Hepatocyte (in vitro differentiated cells): ENCODE measurements at regions not wholly inside any gene's neighbourhood (a gene's known extent, or its start where the extent isn't known, plus 50 kb on each side); places are given as distances from the start of the nearest gene placed in this dataset.

Experiments used
- EZH2 ChIP-seq: fragments of 200-600 bp; sonication (generic); IDR thresholded peaks from 2 replicates; pipeline ENCODE4 v1.6.1; 2016; ENCODE audit warnings: antibody characterized with exemption, mild to moderate bottlenecking, borderline replicate concordance
- EZH2phosphoT487 ChIP-seq: fragments of 200-600 bp; sonication (generic); IDR thresholded peaks from one replicate; pipeline ENCODE4 v1.6.1; 2018; ENCODE audit warnings: antibody characterized with exemption, mild to moderate bottlenecking, low read depth, moderate library complexity; ENCODE audit not compliant: unreplicated experiment, severe bottlenecking
- TF ChIP-seq, protein P1 (sequence below): fragments of 200-600 bp; sonication (generic); IDR thresholded peaks from 2 replicates; pipeline ENCODE4 v1.5.1; 2016; ENCODE audit warnings: antibody characterized with exemption, mild to moderate bottlenecking; ENCODE audit not compliant: poor library complexity

DNA sequence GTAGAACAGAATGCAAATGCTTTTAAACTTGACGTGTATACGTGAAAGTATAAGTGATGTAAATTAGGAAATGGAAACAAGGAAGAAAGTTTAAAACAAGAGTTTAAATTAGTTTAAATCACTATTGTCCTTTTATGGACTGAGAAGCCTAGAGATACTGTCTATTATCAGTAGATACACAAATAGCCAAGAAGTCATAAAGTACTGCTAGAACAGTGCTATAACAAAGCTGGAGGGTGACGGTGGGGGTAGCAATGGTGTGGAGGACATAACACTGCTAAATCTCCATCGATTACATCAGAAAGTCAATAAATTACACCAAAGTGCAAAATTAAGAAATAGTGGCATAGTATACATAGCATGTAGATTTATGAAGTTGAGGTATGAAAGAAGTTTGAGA, 50.1 kb upstream of the CAV2 start:
- TF ChIP-seq, protein P1, sequence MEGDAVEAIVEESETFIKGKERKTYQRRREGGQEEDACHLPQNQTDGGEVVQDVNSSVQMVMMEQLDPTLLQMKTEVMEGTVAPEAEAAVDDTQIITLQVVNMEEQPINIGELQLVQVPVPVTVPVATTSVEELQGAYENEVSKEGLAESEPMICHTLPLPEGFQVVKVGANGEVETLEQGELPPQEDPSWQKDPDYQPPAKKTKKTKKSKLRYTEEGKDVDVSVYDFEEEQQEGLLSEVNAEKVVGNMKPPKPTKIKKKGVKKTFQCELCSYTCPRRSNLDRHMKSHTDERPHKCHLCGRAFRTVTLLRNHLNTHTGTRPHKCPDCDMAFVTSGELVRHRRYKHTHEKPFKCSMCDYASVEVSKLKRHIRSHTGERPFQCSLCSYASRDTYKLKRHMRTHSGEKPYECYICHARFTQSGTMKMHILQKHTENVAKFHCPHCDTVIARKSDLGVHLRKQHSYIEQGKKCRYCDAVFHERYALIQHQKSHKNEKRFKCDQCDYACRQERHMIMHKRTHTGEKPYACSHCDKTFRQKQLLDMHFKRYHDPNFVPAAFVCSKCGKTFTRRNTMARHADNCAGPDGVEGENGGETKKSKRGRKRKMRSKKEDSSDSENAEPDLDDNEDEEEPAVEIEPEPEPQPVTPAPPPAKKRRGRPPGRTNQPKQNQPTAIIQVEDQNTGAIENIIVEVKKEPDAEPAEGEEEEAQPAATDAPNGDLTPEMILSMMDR, result no peak
- TF ChIP-seq EZH2 (no peak), EZH2phosphoT487 (no peak)
